Stimulated activated memory B cell treated with anti-CD40 and anti-IgM and Interleukin-4, amounts not matched to agents 10 μg/mL and 1 μg/mL and 100 μg/mL, for 72 hours (primary cell): ENCODE measurements at regions not wholly inside any gene's neighbourhood (a gene's known extent, or its start where the extent isn't known, plus 50 kb on each side); places are given as distances from the start of the nearest gene placed in this dataset.

Experiments used
- ATAC-seq: fragments of 150-1000 bp; cut with Tn5 transposase; 2 replicates; pipeline ENCODE4 v1.10.0; 2021
- H3K27ac Mint-ChIP-seq: one replicate; pipeline ENCODE4 v1.8.0; 2022; ENCODE audit warnings: mild to moderate bottlenecking, mixed read lengths
- H3K27me3 Mint-ChIP-seq: one replicate; pipeline ENCODE4 v1.8.0; 2022; ENCODE audit warnings: mixed read lengths
- H3K36me3 Mint-ChIP-seq: one replicate; pipeline ENCODE4 v1.8.0; 2022; ENCODE audit warnings: mixed read lengths
- H3K4me1 Mint-ChIP-seq: one replicate; pipeline ENCODE4 v1.8.0; 2022; ENCODE audit warnings: mixed read lengths
- H3K4me3 Mint-ChIP-seq: one replicate; pipeline ENCODE4 v1.8.0; 2022; ENCODE audit warnings: mild to moderate bottlenecking, moderate library complexity, mixed read lengths
- H3K9me3 Mint-ChIP-seq: one replicate; pipeline ENCODE4 v1.8.0; 2022; ENCODE audit warnings: mixed read lengths

DNA sequence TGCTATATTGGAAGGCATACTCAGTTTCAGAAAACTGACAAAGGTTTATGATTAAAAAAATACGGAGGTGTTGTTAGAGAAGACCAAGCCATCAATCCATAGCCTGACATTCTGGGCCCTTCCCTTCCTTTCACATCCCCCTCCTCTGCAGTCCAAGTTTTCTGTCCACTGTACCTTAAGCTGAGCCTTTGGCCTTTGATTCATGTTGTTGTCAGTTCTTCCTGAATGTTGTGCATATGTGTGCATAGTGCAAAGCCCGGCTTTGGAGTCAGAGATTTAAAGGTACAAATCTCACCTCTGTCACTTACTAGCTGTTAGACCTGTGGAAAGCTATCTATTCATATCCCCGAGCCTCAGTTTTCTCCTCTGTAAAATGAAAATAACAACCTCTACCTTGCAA is 104.9 kb upstream of the AGBL1 start:
- Mint-ChIP-seq H3K36me3 (no peaks in the 10 kb centered on the region), H3K27me3 (peaks cover 32% of the 10 kb centered on the region), H3K9me3 (no peaks in the 10 kb centered on the region), H3K27ac (no peak overlapping the region), H3K4me1 (no peaks in the 10 kb centered on the region), H3K4me3 (no peak overlapping the region)
- no peak for ATAC-seq

DNA sequence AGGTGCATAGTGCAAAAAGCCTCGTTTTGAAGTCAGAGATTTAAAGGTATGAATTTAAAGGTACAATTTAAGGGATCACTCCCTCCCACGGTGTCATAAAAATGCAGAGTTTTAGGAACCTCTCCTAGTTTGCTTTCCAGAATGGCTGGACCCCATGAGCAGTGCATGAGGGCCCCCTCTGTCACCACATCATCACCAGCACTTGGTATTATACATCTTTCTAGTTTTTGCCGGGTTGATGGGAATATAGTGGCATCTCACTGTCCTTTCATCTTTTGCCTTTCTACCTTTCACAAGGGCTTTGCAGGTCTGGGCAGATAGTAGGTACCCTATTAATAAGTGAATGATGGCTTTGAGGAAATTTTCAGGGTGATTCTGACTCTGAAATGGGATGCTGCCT is 103.6 kb upstream of the AGBL1 start:
- Mint-ChIP-seq H3K36me3 (no peaks in the 10 kb centered on the region), H3K9me3 (no peaks in the 10 kb centered on the region), H3K27ac (no peak overlapping the region), H3K4me1 (no peaks in the 10 kb centered on the region), H3K4me3 (no peak overlapping the region), H3K27me3 (peaks cover 33% of the 10 kb centered on the region)
- no peak for ATAC-seq

DNA sequence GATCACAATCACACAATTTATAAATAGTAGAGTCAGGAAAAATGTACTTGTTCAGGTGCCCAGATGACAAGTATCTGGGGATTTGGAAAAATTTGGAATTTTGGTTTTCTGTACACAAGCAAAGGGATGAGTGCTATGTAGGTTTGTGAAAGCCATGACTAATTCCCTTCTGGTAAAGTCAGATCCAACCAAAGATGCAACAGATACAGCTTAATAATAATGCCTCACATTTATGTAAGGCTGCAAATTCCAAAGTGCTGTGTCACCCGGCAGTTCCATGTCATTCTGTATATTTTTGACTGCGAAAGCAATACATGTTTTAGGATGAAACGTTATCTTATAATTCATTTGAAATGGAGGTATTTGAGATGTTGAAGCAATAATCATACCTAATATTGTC is 102.7 kb upstream of the AGBL1 start:
- Mint-ChIP-seq H3K27ac (no peak overlapping the region), H3K27me3 (peaks cover 29% of the 10 kb centered on the region), H3K4me1 (no peaks in the 10 kb centered on the region), H3K9me3 (no peaks in the 10 kb centered on the region), H3K4me3 (no peak overlapping the region), H3K36me3 (no peaks in the 10 kb centered on the region)
- ATAC-seq = no peak

DNA sequence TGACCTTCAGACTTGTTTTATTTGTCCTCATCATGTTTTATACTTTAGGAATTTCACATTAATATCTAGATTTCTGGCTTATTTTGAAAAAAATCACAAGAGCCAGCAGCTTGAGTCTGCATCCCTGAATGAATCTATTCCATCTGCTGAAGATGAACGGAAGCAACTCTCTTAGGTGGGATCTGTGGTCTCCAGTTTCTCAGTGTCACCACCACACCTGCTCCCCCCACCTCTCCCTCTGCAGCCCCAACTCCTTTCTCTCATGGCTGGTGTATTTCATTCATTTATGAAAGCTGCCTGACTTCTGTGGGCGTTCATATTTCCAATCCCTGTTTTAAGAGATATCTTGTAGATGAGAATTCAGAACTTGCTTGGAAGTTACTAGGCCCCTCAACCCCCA is 102.1 kb upstream of the AGBL1 start:
- Mint-ChIP-seq H3K9me3 (no peaks in the 10 kb centered on the region), H3K36me3 (no peaks in the 10 kb centered on the region), H3K27me3 (peaks cover 23% of the 10 kb centered on the region), H3K27ac (no peak overlapping the region), H3K4me3 (no peak overlapping the region), H3K4me1 (no peaks in the 10 kb centered on the region)
- no peak for ATAC-seq

DNA sequence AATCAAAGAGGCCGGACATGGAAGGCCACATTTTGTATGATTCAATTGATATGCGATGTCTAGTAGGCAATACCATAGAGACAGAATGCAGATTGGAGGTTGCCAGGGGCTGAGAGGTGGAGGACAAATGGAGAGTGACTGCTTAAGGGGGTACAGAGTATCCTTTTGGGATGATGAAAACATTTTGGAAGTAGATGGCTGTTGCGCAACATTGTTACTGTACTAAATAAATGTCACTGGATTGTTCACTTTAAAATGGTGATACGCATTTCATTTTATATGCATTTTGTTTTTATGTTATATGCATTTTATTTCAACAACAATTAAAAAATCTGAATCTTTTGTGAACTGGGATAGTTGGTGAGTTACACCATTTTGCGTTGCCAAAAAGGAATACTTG is 99.7 kb upstream of the AGBL1 start:
- no peaks in the 10 kb centered on the region for H3K4me1 Mint-ChIP-seq
- no peaks in the 10 kb centered on the region for H3K36me3 Mint-ChIP-seq
- peaks cover 9% of the 10 kb centered on the region for H3K27me3 Mint-ChIP-seq
- H3K27ac Mint-ChIP-seq = no peak overlapping the region
- no peaks in the 10 kb centered on the region for H3K9me3 Mint-ChIP-seq
- no peak for ATAC-seq
- no peak overlapping the region for H3K4me3 Mint-ChIP-seq

DNA sequence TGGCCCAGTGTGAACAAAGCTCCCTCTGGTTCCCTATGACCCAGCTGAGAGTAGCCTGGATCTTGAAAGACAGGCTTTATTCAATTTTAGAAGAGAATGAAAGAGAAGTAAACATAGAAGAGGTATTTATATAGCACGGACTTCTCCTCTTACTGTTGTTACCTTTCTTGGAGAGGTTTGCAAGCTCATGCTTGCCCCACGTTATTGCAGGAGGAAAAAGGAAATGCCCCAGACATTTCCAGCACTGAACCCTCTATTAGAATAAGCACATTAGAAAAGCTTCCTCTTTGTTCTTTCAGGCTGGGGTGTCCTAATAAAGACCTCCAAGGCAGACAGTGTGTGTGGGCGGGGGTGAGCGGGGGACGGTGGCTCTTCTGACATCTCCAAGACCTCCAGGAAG is 98.7 kb upstream of the AGBL1 start:
- no peak for ATAC-seq
- H3K9me3 Mint-ChIP-seq = no peaks in the 10 kb centered on the region
- no peaks in the 10 kb centered on the region for H3K4me1 Mint-ChIP-seq
- H3K27me3 Mint-ChIP-seq = peaks cover 9% of the 10 kb centered on the region
- no peaks in the 10 kb centered on the region for H3K36me3 Mint-ChIP-seq
- no peak overlapping the region for H3K4me3 Mint-ChIP-seq
- H3K27ac Mint-ChIP-seq = no peak overlapping the region

DNA sequence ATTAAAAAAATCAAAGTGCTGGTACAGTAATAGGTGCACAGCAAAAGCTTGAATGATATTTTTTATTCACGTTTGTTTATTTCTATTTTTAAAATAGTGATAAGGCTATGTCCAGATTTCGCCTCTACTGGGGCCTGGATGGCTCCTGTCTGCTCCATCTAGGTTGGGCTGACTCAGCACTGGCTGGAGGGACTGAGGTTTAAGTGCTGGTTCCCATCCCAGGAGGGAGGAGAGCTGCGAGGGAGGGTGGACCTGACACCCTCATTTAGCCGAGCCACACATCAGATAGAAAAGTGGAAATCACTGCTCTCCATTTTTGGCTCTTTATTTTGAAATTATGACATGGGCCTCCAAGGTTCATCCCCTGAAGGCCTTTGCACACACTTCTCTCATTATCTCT is 95.4 kb upstream of the AGBL1 start:
- no peak overlapping the region for H3K27ac Mint-ChIP-seq
- H3K4me3 Mint-ChIP-seq = no peak overlapping the region
- no peak for ATAC-seq
- H3K27me3 Mint-ChIP-seq = peaks cover 7% of the 10 kb centered on the region
- H3K36me3 Mint-ChIP-seq = no peaks in the 10 kb centered on the region
- no peaks in the 10 kb centered on the region for H3K9me3 Mint-ChIP-seq
- no peaks in the 10 kb centered on the region for H3K4me1 Mint-ChIP-seq

DNA sequence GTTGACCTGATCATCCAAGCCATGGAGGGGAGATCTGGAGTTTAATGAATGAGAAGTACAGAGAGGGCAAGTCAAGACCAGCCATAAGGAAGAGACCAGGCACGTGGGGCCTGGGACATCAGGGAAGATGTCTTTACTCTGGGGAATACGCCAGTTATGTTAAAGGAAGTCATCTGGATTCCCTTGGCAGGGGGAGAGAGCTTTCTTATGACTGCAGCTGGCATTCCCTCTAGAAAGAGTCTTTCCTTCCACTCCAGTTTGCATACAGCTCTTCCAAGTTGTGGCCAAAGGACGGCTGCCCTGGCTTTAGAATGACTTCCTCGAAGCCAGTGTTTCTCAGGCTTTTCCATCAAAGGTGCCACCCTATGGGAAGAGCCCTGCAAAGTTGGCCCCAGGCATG is 93.6 kb upstream of the AGBL1 start:
- Mint-ChIP-seq H3K4me1 (no peaks in the 10 kb centered on the region), H3K4me3 (no peak overlapping the region), H3K36me3 (no peaks in the 10 kb centered on the region), H3K27me3 (no peaks in the 10 kb centered on the region), H3K9me3 (no peaks in the 10 kb centered on the region), H3K27ac (no peak overlapping the region)
- ATAC-seq = no peak

DNA sequence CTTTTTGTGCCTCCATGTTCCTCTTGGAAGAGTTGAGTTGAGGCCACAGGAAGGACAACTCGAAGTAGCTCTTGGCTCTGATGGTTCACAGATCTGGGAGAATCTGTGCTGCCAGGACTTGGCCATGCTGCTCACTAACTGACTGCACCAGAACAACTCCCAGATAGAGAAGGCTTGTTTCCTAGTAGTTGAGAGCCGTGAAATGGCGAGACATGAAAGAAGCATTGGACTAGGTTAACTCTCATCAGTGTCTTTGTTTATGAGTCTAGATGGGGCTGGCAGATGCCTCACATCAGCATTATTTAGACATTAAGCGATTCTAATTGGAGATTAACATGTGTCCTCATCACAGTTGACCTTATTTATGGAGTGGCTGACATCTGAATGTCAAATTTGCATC is 92.9 kb upstream of the AGBL1 start:
- no peak for ATAC-seq
- Mint-ChIP-seq H3K9me3 (no peaks in the 10 kb centered on the region), H3K4me3 (no peak overlapping the region), H3K27me3 (no peaks in the 10 kb centered on the region), H3K4me1 (no peaks in the 10 kb centered on the region), H3K27ac (no peak overlapping the region), H3K36me3 (no peaks in the 10 kb centered on the region)

DNA sequence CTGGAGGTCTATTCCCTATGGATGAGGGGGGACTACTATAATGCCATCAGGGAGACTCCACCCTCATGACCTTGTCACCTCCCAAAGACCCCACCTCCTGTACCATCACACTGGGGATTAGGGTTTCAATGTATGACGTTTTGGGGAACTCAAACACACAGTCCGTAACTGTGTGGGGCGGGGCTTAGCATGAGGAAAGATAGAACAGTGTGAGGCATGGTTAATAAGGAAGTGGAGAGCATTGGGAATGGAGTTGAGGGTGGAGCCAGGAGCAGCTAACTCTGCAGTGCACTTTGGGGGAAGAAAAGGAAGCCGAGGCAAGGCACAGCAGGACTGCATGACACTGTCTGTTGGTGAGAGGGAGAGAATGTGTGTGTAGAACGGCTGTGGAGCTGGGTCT is 90.9 kb upstream of the AGBL1 start:
- Mint-ChIP-seq H3K27ac (no peak overlapping the region), H3K27me3 (no peaks in the 10 kb centered on the region), H3K4me1 (no peaks in the 10 kb centered on the region), H3K36me3 (no peaks in the 10 kb centered on the region), H3K9me3 (peaks cover 3% of the 10 kb centered on the region), H3K4me3 (no peak overlapping the region)
- ATAC-seq = no peak

DNA sequence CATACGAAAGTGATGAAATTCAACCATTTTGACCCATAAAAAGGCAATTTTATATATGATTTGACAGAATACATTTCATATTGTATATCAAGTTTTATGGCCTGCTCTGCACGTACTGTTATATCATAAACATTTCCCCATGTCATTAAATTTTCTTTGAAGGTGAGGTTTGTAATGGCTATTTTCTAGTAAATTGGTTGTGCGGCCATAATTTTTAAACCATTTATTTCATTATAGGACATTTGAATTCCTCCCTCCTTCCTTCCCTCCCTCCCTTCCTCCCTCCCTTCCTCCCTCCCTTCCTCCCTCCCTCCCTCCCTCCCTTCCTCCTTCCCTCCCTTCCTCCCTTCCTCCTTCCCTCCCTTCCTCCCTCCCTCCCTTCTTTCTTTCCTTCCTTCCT is 87.4 kb upstream of the AGBL1 start:
- Mint-ChIP-seq H3K27me3 (no peaks in the 10 kb centered on the region), H3K4me1 (no peaks in the 10 kb centered on the region)

DNA sequence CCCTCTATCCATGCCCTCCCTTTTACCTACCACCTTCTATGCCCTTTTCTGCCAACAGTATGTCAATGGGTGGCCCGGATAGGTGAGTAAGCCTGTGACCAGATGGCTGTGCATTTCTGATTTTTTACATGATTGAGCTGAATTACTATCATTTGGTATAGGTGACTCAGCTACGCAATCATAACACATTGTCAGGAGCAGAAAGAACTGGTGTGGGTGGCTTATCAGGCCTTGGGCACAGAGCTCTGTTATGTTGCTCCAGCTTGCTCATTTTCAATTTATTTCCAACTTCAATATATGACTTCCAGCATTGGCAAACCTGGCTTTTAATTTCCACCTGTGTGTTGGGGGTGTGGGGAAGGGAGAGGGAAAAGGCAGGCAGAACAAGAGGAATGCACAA is 86.6 kb upstream of the AGBL1 start:
- Mint-ChIP-seq H3K36me3 (no peaks in the 10 kb centered on the region), H3K4me1 (no peaks in the 10 kb centered on the region), H3K27me3 (no peaks in the 10 kb centered on the region), H3K27ac (no peak overlapping the region), H3K4me3 (no peak overlapping the region), H3K9me3 (peaks cover 5% of the 10 kb centered on the region)
- ATAC-seq = no peak

More for the DNA sequence above, 87.4 kb upstream of the AGBL1 start:
- Mint-ChIP-seq H3K4me3 (no peak overlapping the region), H3K9me3 (peaks cover 5% of the 10 kb centered on the region), H3K36me3 (no peaks in the 10 kb centered on the region), H3K27ac (no peak overlapping the region)
- ATAC-seq = no peak

DNA sequence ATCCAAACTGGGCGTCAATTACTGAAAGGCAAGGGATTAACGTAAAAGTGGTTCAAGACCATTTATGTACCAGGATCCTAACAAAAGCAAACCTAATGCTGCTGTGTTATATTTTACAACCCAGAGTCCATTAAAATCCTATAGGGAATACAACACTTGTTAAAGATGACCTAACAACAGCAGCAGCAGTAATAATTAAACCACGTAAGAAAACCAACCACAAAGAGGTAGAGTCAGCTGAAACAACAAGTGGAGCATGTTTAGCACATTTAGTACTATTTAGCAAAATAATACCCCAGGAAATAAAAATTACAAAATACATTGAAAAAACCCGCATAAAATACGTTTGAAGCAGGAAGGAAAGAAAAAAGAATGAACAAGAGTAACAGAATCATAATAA is 82.1 kb upstream of the AGBL1 start:
- ATAC-seq = no peak
- H3K4me1 Mint-ChIP-seq = no peaks in the 10 kb centered on the region

DNA sequence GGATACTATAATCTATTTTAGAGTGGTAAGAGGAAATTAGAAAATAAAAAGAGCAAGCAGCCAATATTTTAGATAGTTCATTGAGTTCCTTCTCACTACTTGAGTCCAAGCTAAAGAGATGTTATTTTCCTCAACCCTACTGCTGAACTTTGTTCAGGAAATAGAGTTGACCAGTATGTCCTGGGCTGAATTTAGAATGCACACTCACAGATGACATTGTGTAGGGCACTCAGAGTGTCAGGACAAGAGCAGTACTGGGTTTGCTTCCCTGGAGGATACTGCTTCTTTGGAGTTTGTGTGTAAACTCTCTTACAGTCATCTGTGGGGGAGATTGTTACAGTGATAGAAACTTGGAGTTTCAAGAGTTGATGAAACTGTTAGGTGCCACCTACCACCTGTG is 80.0 kb upstream of the AGBL1 start:
- H3K4me1 Mint-ChIP-seq = no peaks in the 10 kb centered on the region
- H3K27ac Mint-ChIP-seq = no peak overlapping the region
- ATAC-seq = no peak
- no peaks in the 10 kb centered on the region for H3K36me3 Mint-ChIP-seq
- peaks cover under 1% of the 10 kb centered on the region for H3K9me3 Mint-ChIP-seq
- no peaks in the 10 kb centered on the region for H3K27me3 Mint-ChIP-seq
- H3K4me3 Mint-ChIP-seq = no peak overlapping the region

More for the DNA sequence above, 82.1 kb upstream of the AGBL1 start:
- Mint-ChIP-seq H3K27ac (no peak overlapping the region), H3K36me3 (no peaks in the 10 kb centered on the region), H3K4me3 (no peak overlapping the region), H3K27me3 (no peaks in the 10 kb centered on the region), H3K9me3 (peaks cover 2% of the 10 kb centered on the region)

DNA sequence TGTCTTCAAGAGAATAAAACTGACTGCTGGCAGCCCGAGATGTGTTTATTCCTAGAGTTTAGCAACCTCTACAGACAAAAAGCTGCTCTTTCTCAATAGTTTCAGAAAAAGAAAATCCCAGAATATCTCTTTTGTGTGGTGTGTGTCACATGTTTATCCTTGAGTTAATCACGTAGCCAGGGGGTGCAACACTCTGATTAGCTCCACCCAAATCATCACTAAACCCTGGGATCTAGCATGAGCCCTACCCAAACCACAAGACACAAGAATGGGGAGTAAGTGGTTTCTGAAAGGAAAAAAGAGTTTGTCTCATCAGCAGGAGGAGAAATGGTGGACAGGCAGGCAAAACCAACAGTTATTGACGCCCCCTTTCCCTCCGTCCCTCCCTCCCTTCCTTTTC is 78.5 kb upstream of the AGBL1 start:
- Mint-ChIP-seq H3K27me3 (no peaks in the 10 kb centered on the region), H3K27ac (no peak overlapping the region), H3K4me3 (no peak overlapping the region), H3K4me1 (no peaks in the 10 kb centered on the region), H3K9me3 (no peaks in the 10 kb centered on the region), H3K36me3 (no peaks in the 10 kb centered on the region)
- no peak for ATAC-seq

DNA sequence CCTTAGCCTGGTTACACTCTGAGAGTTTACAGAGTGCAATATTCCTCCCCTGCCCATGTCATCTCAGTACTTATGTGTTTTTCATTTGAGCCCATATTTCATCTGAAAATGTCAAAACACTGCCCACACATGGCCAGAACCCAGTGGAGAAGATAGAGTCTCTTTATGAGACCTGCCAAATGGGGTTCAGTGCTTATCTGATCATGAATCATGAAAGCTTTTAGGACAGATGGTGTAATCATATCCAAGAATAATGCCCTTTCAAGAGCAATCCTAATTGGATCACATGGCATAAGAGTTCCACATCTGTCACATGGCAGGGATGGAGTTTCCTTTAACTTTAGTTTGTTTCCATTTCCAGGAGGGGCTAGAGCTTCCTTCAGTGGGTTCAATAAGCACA is 77.2 kb upstream of the AGBL1 start:
- Mint-ChIP-seq H3K4me3 (no peak overlapping the region), H3K36me3 (no peaks in the 10 kb centered on the region), H3K27ac (no peak overlapping the region), H3K27me3 (no peaks in the 10 kb centered on the region), H3K4me1 (no peaks in the 10 kb centered on the region), H3K9me3 (no peaks in the 10 kb centered on the region)
- ATAC-seq = no peak

DNA sequence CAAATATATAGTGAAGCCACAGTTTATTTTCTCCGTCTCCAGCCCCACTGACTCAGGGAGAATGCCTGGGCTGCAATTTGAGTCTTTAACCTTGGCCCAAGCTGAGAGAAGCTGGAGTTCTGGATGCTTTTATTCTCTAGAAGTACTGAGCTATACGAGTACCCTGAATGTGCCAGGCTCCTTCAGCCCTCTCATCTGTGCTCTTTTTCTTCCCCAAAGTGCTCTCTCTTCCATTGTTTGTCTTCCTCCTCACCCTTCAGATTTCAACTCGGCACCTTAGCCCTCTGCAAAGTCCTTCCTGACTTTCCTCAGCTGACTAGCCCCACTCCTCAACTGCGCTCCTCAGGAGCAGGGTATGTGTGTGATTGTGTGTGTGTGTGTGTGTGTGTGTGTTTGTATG is 75.6 kb upstream of the AGBL1 start:
- no peaks in the 10 kb centered on the region for H3K36me3 Mint-ChIP-seq
- H3K27ac Mint-ChIP-seq = no peak overlapping the region
- no peaks in the 10 kb centered on the region for H3K4me1 Mint-ChIP-seq
- no peak overlapping the region for H3K4me3 Mint-ChIP-seq
- H3K27me3 Mint-ChIP-seq = no peaks in the 10 kb centered on the region
- H3K9me3 Mint-ChIP-seq = no peaks in the 10 kb centered on the region
- no peak for ATAC-seq
